ENCODE measurements at regions not wholly inside any gene's neighbourhood (a gene's known extent, or its start where the extent isn't known, plus 50 kb on each side); places are given as distances from the start of the nearest gene placed in this dataset.

- H3K4me3 ChIP-seq (ENCODE audit: low read depth in 1 of 2, low read length in 2 of 2), result no peak overlapping the region
- no peak overlapping the region for H2AFZ ChIP-seq (ENCODE audit: low read depth, low read length)
- no peak for DNase-seq
- no peak overlapping the region for H3K9ac ChIP-seq (ENCODE audit: low read depth, low read length)
- no peaks in the 10 kb centered on the region for H4K20me1 ChIP-seq (ENCODE audit: insufficient read depth, low read length)
- H3K4me1 ChIP-seq (ENCODE audit: insufficient read depth, low read length), result no peaks in the 10 kb centered on the region
- no peaks in the 10 kb centered on the region for H3K9me3 ChIP-seq (ENCODE audit: insufficient read depth, low read length, severe bottlenecking)
- H3K36me3 ChIP-seq (ENCODE audit: insufficient read depth, low read length), result no peaks in the 10 kb centered on the region
- no peak overlapping the region for H3K4me2 ChIP-seq (ENCODE audit: insufficient read depth, low read length)
- H3K27ac ChIP-seq (ENCODE audit: low read length), result no peak overlapping the region
- no peaks in the 10 kb centered on the region for H3K79me2 ChIP-seq (ENCODE audit: insufficient read depth, low read length)
- no peak for ATAC-seq (ENCODE audit: insufficient read depth, low read depth)
- TF ChIP-seq CTCF (IDR thresholded peaks at IDR 0.05; ENCODE audit: borderline replicate concordance, extremely low read depth, low read length, poor library complexity, severe bottlenecking), result no peak
- no peak for TF ChIP-seq EZH2 (IDR thresholded peaks at IDR 0.05; ENCODE audit: borderline replicate concordance, low read depth, low read length, severe bottlenecking)
- no peaks in the 10 kb centered on the region for H3K27me3 ChIP-seq (ENCODE audit: insufficient read depth, low read length, poor library complexity)
These were observed 387.6 kb downstream of the DCDC2C start for GRCh38 chr2:4090668-4091630.

GRCh38 chr2:4091869-4092268, 388.5 kb downstream of the DCDC2C start:
- H3K79me2 ChIP-seq (ENCODE audit: insufficient read depth, low read length), result no peaks in the 10 kb centered on the region
- H3K9me3 ChIP-seq (ENCODE audit: insufficient read depth, low read length, severe bottlenecking), result no peaks in the 10 kb centered on the region
- H3K27ac ChIP-seq (ENCODE audit: low read length), result no peak overlapping the region
- H3K27me3 ChIP-seq (ENCODE audit: insufficient read depth, low read length, poor library complexity), result no peaks in the 10 kb centered on the region
- DNase-seq (no peak), ATAC-seq (ENCODE audit: insufficient read depth, low read depth) (no peak)
- no peak overlapping the region for H3K9ac ChIP-seq (ENCODE audit: low read depth, low read length)
- no peak overlapping the region for H3K4me2 ChIP-seq (ENCODE audit: insufficient read depth, low read length)
- no peaks in the 10 kb centered on the region for H3K36me3 ChIP-seq (ENCODE audit: insufficient read depth, low read length)
- no peak for TF ChIP-seq EZH2 (IDR thresholded peaks at IDR 0.05; ENCODE audit: borderline replicate concordance, low read depth, low read length, severe bottlenecking)
- no peak for TF ChIP-seq CTCF (IDR thresholded peaks at IDR 0.05; ENCODE audit: borderline replicate concordance, extremely low read depth, low read length, poor library complexity, severe bottlenecking)
- H3K4me3 ChIP-seq (ENCODE audit: low read depth in 1 of 2, low read length in 2 of 2), result no peak overlapping the region
- no peak overlapping the region for H2AFZ ChIP-seq (ENCODE audit: low read depth, low read length)
- H4K20me1 ChIP-seq (ENCODE audit: insufficient read depth, low read length), result no peaks in the 10 kb centered on the region
- H3K4me1 ChIP-seq (ENCODE audit: insufficient read depth, low read length), result no peaks in the 10 kb centered on the region

- no peaks in the 10 kb centered on the region for H3K27me3 ChIP-seq (ENCODE audit: insufficient read depth, low read length, poor library complexity)
- H3K9me3 ChIP-seq (ENCODE audit: insufficient read depth, low read length, severe bottlenecking), result no peaks in the 10 kb centered on the region
- no peaks in the 10 kb centered on the region for H3K79me2 ChIP-seq (ENCODE audit: insufficient read depth, low read length)
- no peak for TF ChIP-seq CTCF (IDR thresholded peaks at IDR 0.05; ENCODE audit: borderline replicate concordance, extremely low read depth, low read length, poor library complexity, severe bottlenecking)
- no peak for TF ChIP-seq EZH2 (IDR thresholded peaks at IDR 0.05; ENCODE audit: borderline replicate concordance, low read depth, low read length, severe bottlenecking)
- no peaks in the 10 kb centered on the region for H4K20me1 ChIP-seq (ENCODE audit: insufficient read depth, low read length)
- H2AFZ ChIP-seq (ENCODE audit: low read depth, low read length), result no peak overlapping the region
- H3K4me2 ChIP-seq (ENCODE audit: insufficient read depth, low read length), result no peak overlapping the region
- H3K27ac ChIP-seq (ENCODE audit: low read length), result no peak overlapping the region
- H3K4me3 ChIP-seq (ENCODE audit: low read depth in 1 of 2, low read length in 2 of 2), result no peak overlapping the region
- no peaks in the 10 kb centered on the region for H3K4me1 ChIP-seq (ENCODE audit: insufficient read depth, low read length)
- ATAC-seq (ENCODE audit: insufficient read depth, low read depth), result no peak
- H3K9ac ChIP-seq (ENCODE audit: low read depth, low read length), result no peak overlapping the region
- DNase-seq, result no peak
- H3K36me3 ChIP-seq (ENCODE audit: insufficient read depth, low read length), result no peaks in the 10 kb centered on the region
These were observed 391.4 kb downstream of the DCDC2C start for GRCh38 chr2:4094743-4095142.

All from DND-41 (cell line).